GM18520 (cell line): ENCODE measurements at regions not wholly inside any gene's neighbourhood (a gene's known extent, or its start where the extent isn't known, plus 50 kb on each side); places are given as distances from the start of the nearest gene placed in this dataset.

Source experiments
- ATAC-seq: cut with Tn5 transposase; IDR thresholded peaks from one replicate; pipeline ENCODE4 v1.9.1; 2021; ENCODE audit not compliant: unreplicated experiment

GRCh38 chr1:163406772-163407171, 85.0 kb downstream of the NUF2 start:
- no peak for ATAC-seq

DNA sequence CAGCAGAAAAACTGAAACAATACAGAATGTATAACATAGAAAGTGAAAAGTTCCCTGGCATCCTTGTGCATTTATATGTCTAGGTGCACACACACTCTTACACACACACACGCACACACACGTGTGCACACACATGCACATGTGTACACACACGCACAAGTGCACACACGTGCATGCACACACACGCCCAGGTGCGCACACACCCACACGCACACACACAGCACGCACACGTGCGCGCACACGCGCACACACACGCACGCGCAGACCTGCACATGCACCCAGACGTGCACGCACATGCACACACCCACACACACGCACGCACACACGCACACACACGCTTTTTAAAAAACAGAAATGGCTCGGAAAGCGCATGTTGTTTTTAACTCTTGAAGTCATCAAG, 86.5 kb downstream of the NUF2 start:
- ATAC-seq, result no peak

GRCh38 chr1:163410073-163410999, 88.6 kb downstream of the NUF2 start:
- ATAC-seq, result no peak

DNA sequence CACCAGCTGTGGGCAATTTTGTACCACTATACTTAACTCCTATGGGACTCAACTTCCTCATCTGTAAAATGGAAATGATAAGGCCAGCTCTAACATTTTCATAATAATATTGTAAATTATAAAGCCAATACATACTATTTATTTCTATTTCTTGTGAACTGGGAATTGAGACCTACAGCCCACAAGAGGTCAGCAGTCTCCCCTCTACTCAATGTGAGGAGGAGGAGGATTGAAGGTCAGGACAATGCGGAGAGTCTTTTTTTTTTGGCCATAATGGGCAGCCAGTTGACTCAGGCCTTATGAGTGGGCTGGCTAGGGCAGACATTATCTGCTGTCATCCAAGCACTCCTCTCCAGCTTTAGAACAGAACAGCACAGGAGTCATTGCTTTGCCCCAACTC, 90.5 kb downstream of the NUF2 start:
- no peak for ATAC-seq

DNA sequence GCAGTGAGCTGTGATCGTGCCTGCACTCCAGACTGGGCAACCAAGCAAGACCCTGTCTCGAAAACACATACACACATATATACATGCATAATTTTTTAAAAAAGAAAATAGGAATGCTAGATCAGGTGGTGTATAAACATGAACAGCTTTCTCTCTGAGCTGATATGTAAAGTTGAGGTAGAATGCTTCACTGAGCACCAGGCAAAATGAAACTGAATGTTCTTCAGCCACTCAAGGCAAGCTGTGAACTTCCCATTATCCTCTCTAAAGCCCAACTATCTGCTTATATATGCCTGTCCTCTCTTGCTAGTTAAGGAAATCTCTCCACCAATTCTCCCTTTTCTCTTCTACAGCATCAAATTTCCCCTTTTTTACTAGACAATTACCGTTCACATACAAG, 93.0 kb downstream of the NUF2 start:
- ATAC-seq, result peak; percentile 92

GRCh38 chr1:163421701-163422100, 99.9 kb downstream of the NUF2 start:
- no peak for ATAC-seq

DNA sequence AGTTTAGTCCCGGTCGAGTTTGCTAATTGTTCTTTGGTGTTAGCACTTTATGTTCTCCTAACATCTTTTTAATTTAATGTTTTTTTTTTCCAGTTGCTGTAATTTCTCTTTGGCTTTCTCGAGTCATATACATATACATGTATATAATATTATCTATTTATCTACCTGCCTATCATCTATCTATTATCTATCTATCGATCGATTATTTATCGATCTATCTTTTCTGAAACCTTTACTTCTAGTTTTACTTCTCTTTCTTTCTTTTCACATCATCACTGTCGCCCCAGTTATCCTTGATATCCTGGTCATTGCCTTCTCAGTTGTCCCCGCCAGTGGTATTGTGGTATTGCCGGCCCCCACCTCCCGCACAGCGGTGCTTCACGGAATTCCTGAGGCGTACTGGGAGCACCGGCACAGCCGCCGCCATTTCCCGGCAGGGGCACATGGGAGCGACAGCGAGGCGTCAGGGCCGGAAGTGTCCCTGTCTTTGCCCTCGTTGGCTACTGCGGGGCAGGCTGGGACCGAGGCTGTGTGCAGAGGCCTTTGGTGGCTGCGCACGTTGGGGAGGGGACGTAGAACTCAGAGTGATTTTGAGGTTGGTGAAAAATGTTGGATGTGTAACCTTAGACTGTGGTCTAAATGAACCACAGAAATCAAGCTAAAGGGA, 101.1 kb downstream of the NUF2 start:
- no peak for ATAC-seq

GRCh38 chr1:163426505-163427251, 104.9 kb downstream of the NUF2 start:
- ATAC-seq, result no peak

DNA sequence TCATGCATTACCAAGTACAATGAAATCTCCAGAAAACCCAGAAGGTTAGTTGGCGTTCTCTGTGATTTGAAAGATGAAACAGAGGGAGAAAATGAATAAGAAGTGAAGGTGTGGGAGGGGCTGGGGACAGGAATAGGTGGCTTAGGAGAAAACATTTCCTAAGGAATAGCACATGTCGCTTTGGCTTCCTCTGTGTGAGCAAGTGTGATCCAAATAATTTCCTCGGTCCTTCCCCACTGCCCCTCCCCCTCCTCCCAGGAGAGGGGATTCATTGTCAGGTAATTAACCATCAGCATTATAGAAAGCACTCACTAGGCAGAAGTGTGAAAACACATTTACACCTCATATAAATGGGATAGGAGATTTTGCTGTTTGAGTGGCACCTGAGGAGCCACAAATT, 105.5 kb downstream of the NUF2 start:
- no peak for ATAC-seq

GRCh38 chr1:163436140-163436812, 114.5 kb downstream of the NUF2 start:
- no peak for ATAC-seq

GRCh38 chr1:163439471-163439870, 117.7 kb downstream of the NUF2 start:
- no peak for ATAC-seq

GRCh38 chr1:163440090-163440489, 118.3 kb downstream of the NUF2 start:
- ATAC-seq, result no peak

DNA sequence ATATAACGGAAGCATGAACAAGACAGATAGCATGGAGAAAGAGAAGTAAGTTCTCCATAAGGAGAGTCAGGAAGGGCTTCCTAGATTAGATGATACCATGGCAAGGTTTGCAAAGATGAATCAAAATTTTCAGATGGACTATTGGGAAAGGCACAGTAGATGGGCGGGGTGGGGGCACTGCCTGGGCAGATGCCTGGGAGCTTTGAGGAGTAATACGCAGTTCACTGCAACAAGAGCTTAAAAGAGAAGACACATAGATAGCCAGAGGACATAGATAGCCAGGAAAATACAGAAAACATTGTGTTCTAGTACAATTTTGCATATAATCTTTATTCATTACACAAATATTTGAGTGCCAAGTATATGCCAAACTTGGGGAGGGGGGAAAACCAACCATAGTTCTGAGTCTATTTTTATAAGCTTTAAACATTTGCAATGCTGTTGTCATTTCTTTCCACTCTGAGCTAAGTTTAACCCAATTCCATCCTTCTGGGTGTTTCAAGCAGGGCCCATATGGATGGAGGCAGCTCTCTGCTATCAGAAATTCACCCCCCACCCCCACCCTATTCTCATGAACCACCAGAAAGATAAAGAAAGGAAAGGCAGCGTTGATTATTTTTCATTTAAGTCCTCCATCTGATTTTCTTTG, 120.6 kb downstream of the NUF2 start:
- no peak for ATAC-seq

- no peak for ATAC-seq
Observed at GRCh38 chr1:163442895-163443294, 121.1 kb downstream of the NUF2 start.

GRCh38 chr1:163443863-163444262, 122.1 kb downstream of the NUF2 start:
- ATAC-seq, result no peak

DNA sequence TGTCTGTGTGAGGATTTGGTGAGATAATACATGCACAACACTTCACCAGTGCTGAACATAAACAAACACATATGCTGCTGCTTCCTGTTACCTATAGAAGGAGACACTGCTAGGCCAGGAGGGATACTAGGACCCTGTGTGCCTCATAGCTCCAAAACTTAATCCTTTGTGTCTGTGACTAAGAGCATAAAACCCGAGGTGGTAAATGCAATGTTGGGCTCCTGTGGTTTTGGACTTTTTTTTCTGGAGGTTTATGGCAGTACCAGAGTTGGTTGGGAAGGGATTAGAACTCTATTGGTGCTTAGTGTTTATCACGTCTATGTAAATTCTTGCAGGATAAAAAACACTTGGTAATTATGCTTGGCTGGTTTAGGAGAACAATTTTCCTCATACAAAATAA, 122.9 kb downstream of the NUF2 start:
- ATAC-seq, result no peak

DNA sequence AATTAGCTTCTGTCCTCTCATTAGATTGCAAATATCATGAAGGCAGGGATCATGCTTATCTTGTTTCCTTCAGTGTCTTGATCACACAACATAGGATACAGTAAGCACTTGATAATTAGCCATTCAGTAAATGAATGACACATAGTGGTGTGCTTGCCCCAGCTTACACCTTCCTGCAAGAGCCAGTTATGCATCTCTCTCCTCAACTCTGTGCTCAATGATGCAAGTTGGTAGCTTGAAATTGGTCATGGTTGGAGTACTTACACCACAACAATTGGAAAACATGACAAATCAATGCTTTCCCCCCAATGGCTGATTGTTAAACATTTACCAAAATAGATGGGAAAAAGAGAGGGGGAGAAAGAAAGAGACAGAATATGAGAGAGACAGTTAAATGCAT, 129.2 kb downstream of the NUF2 start:
- no peak for ATAC-seq

DNA sequence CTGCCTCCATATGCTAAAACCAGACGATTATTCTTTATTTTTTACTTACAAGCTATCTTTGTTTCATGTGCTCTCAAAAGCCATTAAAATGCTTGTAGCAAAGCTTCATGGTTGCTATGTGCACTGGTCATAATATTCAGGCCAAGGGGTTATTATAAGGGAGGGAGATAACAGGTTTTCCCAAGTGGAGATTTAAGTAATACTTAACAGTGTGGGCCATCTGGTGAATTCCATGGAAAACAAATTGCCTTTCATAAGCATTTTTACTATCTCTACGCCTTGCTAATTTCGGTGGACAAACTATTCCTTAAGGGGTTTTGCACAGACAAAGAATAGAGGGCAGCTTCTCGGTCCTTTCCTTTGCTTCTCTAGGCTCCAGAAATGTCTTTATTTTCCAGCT, 137.8 kb downstream of the NUF2 start:
- ATAC-seq, result no peak

DNA sequence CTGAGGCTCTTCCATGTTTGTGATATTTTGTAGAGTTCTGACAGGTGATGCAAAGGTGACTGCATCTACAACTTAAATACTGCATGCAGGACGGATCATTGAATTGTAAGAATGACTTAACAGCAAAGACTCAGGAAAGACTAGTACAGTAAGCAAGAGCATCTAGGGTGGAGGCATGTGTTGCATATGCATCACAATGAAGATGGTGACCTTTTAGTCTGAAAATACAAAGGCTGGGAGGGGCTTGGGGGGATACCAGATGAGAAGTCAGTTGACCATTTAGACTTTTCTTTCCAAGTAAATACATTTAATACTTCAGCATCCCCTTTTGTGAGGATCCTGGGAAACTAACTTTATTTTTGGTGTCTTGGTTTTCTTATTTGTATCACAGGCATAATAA, 145.5 kb downstream of the NUF2 start:
- no peak for ATAC-seq

- no peak for ATAC-seq
Observed at GRCh38 chr1:163471779-163472650, 150.3 kb downstream of the NUF2 start.
